ENCODE measurements at regions not wholly inside any gene's neighbourhood (a gene's known extent, or its start where the extent isn't known, plus 50 kb on each side); places are given as distances from the start of the nearest gene placed in this dataset.
A peak's percentile ranks its signal among the peaks of the same experiment; 100 is the strongest.

DNA sequence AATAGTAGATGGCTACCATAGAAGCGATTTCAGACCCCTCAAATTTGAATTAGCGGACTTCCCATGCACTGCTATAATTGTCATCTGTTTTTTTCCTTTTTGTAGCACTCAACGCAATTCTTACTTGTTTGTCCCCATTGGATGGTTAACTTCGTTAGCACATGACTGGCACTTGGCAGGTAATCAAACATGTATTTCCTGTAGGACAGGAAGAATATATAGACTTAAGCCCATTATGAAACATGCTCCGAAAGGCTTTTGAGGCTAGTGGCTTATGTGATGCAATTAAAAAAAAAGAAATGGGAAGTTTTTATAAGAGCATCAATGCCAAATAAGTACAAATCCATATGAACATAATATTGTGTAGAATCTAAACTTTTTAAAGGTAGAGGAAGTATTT lies 301.2 kb downstream of the PSAT1 start:
- DNase-seq = no peak

DNA sequence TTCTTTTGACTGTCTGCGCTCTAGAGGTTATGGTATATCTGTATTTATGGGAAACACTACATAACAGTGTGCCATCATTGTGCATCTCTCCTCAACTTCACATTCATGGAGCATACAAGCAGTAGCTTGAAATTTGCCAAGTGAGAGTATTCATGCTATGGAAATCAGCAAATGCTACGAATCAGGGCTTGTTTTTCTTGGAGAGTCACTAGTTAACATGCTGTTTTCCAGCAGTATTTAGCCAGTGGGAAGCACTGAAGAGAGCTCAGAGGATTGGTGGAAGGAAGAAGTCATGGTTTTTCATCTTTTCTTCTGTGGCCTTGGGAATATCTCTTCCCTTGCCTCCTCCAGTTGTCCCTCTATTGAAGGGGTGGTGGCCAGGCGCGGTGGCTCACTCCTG lies 303.0 kb downstream of the PSAT1 start:
- DNase-seq = no peak

DNA sequence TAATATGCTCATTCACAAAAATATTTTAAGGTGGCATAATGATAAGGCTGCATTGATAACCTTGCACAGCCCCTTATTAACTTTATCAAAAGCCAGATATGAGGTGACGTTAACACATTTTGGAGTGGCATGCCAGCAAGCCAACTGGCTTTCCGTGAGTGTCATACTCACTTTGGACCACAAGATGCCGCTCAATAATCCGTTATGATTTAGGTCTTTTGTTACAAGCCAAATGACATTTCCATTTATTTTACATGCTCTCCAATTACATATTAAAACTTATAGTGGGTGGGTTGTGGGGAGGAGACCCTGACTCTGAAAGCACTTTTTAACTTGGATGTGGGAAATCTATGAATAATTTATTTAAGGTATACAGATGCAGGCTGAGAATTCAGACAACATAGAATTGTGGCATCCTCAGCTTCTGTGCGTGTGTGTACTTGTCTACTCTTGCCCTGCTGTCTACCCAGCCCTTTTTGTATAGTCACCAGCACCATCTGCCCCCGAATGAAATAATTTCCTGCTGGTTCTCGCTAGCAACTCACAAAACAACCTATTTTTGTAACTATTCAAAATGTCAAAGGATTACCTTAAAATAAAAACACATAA lies 305.1 kb downstream of the PSAT1 start:
- peak in 9 of 58 donors; percentile 0 to 32 (median 15) for DNase-seq

DNA sequence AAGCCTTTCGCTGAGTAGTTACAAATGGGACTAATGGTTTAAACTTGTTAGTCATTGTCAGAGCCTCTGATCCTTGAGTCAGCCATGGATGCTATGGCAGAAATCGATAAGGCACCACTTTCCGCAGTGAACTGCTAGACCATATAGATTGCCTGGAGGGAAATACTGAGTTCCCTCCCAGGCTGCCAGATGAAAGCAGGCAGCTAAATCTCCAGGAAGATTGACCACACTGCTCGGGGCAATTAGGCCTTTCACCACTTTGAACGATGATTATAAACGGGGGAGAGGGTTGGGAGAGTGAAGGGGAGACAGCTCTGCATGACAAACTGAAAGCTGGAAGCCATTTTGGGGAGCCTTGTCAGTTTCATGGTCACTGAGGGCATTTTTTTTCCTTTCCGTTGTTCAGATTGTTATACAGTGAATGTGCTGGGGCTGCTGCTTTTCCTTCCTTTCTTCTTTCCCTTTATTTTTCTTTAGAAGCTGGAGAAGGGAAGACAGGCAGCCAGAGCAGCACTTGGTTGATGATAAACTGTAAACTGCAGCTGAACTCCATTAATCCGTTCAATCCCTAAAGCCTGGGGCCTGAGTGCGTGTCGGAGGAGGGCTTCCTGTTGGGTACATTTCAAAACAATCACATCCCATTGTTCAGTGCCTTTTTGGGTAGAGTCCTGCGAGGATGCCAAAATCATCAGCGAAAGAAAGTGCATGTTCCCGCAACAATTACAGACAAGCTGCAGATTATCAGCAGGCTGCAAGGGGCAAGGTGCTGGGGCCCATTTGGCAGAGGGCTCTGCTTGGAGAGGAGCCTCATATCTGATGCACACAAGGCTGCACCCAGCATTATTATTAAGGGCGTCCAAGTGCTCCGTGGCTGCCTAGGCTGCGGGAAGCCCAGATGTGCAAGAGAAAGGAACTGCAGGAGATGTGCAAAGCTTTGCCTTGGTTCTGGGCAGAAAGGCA lies 308.4 kb downstream of the PSAT1 start:
- DNase-seq = no peak

DNA sequence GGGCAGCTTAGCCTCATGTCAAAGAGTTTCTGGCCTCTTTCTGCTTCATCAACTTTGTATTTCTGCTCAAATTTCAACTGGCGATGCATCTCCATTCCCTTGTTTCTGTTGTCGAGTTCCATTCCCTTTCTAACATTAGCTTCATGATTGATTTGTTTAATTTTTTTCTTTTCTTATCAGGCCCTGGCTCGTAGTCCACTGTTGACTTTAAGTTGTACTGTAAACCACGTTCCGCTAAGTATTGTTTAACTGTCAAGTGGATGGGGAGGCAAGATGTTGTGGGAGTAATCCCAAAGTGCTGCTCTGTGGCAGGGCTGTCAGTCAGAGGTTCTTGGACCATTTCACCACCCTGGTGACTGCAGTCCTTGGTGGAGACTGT lies 309.1 kb downstream of the PSAT1 start:
- DNase-seq = no peak

DNA sequence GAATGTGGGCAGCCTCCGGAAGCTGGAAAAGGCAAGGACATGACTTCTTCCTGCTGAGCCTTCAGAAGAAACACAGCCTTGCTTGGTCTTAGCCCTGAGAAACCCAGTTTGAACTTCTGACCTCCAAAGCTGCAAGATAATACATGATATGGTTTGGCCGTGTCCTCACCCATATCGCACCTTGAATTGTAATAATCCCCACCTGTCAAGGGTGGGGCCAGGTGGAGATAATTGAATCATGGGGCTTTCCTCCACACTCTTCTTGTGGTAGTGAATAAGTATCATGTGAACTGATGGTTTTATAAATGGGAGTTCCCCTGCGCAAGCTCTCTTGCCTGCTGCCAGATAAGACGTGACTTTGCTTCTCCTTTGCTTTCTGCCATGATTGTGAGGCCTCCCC lies 310.9 kb downstream of the PSAT1 start:
- no peak for DNase-seq

DNA sequence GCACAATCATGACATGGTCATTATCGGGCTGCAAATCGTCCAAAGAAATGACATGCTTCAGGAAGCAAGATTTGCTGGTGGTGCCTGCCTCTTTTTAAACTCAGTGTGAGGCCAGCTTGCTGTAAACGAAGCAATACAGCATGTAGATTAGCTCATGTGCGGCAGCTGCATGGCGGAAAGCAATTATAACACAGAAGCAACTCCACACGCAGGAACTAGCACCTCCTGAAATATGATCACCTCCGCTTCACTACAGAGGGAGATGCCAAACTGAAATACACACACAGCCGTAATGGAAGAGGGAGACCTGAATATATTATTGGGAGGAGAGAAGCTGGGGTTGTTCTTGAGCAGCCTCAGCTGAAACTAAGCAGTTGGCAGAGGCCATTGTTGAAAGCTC lies 312.5 kb downstream of the PSAT1 start:
- DNase-seq = no peak

DNA sequence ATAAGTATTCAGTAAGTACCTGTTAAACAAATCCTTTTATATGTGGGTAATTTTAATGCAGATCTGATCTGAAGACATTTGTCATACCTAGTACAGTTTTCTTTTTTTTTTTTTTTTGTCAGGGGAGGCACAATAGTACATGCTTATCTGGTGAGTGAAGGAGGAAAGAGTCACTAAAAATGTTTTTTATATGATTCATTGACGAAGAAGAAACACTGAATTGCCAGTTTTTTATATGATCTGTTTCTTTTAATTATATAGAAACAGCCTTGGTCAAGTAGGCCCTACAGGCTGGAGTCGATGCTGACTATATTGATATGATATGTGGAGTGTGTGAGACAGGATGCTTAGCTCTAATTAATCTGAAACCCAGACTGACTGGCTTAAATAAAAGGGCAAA lies 315.2 kb downstream of the PSAT1 start:
- DNase-seq = no peak

DNA sequence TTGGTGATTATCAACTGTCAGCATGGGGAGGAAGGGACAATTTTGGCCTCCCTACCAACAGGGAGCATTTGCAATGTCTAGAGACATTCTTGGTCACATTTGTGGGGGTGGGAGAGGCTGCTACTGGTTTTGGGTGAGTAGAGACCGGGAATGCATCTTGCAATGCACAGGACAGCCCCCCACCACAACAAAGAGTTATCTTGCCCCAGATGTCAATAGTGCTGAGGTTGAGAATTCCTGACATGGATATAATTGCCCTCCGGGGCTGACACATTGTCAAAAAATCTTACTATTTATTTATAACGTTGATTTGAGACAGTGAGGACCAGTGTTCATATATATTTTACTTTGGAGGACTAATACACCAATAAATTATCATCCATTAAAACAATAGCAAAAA lies 316.1 kb downstream of the PSAT1 start:
- DNase-seq = no peak

DNA sequence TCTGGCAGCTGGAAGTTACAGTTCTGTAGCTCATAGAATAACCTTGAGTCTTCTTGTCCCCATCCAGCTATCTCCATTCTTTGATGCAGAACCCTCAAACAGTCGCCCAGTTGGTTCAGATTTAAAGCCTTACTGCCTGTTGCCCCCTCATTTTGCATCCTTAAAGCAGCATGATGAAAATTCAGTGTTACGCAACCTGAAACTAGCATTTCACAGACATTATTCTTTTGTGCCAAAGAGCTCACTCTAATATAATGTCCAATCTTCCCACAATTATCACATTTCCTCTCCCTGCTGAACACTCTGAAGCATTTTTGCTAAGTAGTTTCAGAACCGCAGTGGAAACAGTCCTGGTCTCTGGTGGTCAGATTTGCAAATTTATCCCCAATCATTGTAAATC lies 318.0 kb downstream of the PSAT1 start:
- DNase-seq = no peak

DNA sequence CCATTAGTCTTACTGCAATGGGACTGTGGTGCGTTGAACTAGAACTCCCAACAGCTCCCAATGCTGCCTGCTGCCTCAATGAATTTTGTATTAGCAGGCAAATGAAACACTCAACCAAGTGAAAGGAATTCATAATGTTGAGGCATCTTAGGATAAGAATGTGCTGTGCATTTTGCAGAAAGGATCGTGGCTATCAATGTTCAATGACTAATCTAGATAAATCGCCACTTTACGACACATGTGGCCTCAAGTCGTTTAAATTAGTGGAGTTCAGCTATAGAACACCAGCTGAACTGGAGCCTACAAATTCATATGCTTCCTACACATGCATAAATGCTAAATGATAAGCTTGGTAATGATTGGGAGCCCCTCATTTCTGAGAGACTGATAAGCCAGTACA lies 318.4 kb downstream of the PSAT1 start:
- DNase-seq = no peak

DNA sequence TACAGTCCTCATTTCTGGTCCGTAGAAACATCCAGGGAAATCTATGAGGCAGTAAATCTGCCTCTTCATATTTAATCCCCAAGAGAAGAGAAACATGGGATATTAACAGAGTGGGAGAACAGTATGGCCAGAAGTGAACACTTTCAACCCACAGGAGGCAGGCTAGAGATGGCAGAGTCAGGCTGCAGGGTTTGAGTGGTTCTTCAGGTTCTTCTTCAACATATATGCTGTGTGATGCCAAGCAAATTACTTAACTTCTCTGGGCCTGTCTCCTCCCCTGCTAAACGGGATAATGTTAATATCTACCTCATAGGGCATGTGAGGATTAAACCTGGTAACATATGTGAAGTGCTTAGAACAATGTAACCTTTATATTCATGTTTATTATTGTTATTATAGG lies 321.8 kb downstream of the PSAT1 start:
- no peak for DNase-seq

DNA sequence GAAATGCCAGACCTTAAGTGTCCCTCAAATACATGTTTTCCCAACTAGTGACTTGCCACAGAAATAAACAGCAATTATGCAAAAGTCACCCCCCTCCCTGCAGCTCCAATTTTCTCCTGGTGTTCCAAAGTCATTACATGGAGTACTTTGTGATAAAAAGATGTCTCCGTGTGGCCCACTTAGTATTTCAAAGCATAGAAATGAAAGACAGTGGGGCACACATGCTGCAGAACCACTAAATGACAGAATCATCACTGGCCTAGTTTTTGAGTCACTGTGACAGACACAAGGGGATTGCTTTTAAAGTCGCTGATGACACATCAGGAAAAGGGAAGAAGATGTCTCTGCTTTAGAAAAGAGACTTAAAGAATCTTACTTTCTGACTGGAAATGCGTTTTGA lies 323.4 kb downstream of the PSAT1 start:
- DNase-seq = no peak

DNA sequence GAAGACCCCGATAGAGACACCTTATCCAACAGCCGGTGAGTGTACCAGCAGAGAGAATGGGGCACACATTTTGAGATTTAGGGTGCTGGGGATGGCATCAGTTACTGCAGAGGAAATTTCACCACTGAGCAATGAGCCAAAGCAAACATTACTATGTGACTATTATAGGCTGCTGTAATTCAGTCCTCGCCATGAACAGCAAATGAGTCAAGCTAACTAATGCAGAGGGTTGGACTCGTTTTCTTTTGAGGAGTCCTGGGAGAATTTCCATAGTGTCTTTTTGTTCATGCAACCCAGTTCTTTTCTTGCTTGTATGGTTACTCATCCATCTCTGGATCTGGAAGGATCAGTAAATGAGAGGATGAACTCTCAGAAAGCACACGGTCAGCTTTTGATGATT lies 323.8 kb downstream of the PSAT1 start:
- DNase-seq = no peak

DNA sequence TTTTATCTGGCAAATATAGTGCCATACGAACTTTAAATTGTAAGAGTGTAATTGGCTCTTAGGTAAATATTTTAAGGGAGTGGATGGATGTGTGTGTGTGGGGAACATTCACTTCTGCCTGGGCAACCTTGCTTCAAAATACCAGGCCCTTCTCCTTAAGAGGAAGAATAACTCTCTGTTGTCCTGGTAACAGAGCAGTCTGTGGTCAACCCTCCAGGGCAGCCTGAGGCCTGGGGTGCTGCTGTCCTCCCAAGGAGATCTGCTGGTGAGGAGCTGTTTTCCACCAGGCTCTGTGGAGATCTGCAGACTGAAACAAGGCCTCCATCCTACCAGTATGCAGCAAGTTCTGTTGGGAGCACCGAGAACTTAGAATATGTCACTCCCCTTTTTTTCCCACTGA lies 325.2 kb downstream of the PSAT1 start:
- no peak for DNase-seq

DNA sequence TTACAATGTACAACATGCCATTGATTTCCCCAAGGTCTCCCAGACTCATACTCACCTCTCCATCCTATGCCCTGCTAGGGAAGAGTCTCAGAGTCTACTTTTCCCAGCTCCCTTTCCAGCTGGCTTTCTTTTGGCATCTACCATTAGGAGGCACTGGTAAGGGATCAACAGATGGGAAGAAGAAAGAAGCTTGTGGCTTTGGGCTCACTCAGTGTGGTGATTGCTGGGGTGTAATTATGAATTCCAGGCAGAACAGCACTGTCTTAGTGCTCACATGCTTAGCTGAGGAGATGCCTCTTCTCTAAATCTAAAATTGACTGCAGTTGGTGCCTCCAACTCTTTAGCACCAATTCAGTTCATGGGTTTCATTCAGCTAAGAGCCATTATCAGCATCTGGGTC lies 330.0 kb downstream of the PSAT1 start:
- no peak for DNase-seq

DNA sequence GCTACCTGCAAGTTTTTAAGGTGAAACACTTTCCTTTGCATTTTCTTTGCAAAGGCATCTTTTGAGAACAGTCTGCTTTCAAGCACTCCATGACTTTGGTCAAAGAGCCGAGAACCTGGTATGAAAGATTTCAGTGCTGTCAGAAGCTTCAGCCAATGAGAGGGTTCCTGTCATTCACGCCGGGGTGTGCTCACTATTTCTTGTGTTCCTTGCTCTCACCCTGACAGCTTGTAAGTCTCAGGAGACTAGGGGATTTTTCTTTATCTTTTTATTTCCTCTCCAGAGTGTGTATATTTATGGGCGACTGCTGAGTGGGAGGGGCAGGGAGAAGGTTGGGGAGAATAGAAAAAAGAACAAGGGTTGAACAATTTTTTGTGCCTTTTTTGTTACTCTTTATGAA lies 334.0 kb downstream of the PSAT1 start:
- no peak for DNase-seq

DNA sequence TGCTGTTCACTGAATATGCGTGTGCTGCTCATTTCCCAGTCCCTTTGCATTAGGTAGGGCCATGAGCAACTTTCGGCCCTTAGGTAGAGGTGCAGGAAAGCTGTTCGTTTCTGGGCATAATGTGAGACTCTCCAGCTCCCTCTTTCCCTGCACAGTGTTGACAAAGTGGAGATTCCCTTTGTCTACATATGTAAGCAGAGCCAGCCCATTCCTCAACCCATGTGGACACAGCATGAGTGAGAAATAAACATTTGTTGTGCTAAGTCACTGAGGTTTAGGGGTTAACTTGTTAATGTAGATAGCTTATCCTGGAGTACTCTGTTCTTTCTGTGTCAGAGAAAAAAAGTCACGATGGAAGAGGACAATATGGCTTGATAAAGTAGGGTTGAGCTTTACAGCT lies 343.8 kb downstream of the PSAT1 start:
- no peak for DNase-seq

DNA sequence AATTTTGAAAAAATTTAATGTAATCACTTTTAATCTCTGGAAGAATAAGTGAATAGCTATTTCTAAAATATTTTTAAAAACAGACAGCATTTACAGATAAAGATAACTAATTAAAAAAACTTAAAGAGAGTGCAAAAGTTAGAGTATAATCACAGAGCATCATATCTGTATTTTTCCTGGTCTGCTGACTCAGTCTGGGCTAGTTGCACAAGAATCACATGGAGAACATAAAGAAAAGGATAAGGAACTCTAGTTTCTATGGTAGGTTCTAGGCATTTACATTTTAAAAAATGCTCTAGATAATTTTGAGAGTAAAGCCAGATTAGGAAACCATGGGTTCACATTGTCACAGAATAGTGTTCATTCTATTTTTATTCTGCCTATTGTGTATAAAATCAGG lies 347.4 kb downstream of the PSAT1 start:
- no peak for DNase-seq

DNA sequence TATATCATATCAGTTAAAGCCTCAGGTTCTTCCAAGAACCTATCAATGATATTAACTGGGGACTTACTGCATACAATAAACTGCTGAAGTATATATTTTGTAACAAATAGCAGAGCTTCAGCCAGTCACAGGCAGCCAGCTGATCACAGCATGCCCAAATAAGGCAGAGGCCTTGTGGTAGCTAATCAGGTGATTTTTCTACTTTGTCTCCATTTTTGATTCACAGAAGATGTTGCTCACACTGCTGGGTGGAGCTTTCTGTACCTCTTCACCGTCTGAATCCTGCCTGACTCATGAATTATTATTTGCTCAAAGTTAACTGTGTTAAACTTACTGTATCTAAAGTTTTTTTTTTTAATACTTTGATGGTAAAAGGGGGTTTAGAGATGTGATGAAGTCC lies 357.4 kb downstream of the PSAT1 start:
- DNase-seq = no peak

DNA sequence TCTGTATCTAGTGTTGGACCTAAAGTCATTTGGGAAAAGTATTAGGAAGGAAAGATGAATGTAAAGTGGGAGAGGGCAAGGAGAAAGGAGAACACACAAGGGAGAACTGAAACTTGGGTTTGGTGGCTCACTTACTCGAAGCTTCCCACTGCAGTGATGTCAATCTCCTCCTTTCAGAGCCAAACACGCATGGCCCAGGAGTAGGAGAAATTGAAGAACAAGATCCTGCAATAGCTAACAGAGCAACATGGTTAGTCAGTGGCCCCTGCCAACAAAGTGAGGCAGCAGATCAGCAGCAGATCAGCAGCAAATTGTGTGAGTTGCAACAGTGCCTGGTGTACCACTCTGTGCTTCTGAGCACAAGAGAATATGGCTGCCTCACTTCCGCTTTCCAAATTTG lies 366.4 kb downstream of the PSAT1 start:
- DNase-seq = no peak

DNA sequence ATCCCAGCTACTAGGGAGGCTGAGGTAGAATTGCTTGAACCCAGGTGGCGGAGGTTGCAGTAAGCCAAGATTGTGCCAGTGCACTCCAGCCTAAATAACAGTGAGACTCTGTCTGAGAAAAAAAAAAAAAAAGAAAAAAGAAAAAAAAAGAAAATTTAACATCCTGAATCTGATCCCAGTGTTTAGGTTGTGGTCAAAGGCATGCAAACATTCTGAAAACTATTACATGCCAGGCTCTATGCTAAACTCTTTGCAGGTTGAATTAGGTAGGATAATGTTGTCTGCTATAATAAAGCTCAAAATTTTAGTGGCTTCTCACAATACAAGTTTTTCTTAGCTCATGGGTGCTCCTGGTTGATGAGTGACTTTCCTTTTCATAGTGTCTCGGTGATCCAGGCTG lies 367.4 kb downstream of the PSAT1 start:
- no peak for DNase-seq

DNA sequence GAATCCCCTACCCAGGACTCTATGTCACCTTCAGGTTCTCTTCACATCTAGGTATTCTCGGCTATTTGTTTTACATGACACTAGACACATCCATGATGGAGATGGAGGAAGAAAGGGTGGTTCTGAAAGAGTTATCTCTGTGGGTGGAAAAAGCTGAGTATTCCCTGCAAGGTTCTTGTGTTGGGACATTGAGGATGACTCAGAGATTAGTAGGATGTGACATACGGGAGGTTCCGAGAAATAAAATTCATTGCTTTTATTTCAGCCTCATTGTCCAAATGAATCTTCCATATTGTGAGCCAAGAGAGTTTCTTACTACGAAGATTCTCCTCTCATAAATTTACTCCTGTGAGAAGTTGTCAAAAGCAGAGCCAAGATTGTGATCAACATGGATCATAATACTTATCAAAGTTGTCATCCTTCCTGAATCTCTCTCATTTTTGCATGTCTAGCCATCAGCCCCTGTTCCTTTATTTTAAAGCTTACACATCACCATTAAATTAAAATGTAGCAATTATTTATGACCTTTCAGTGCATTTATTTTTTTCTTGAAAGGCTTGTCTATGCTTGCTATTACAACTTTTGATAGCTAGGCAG lies 370.0 kb downstream of the PSAT1 start:
- no peak for DNase-seq

Data from anterior cingulate cortex (tissue), 58 donors.